H1 (cell line): ENCODE measurements at regions not wholly inside any gene's neighbourhood (a gene's known extent, or its start where the extent isn't known, plus 50 kb on each side); places are given as distances from the start of the nearest gene placed in this dataset.

Experiments used
- CTCF ChIA-PET: fragments of 300-600 bp; sonication (Branson Sonifier 250); formaldehyde crosslinking; loops from one replicate; lab custom pipeline; 2021; ENCODE audit not compliant: partially characterized antibody; lab: Charles Lee
- POLR2A ChIA-PET: fragments of 300-600 bp; sonication (Branson Sonifier 250); formaldehyde crosslinking; loops from one replicate; lab custom pipeline; 2021; ENCODE audit warnings: inconsistent platforms; ENCODE audit not compliant: partially characterized antibody; lab: Charles Lee
- DNase-seq, 2 experiments: peaks; one replicate each; pipeline versions ENCODE4 v3.0.0 to v3.0.0-alpha.2; 2010 to 2022; ENCODE audit warnings: low spot score in 2 of 2, low read depth in 1 of 2, mixed read lengths in 1 of 2
- FAIRE-seq: peaks from 2 replicates; lab custom pipeline; 2011; peaks lifted over from hg19 to GRCh38; lab: Jason Lieb, UNC
- H2AFZ ChIP-seq: 2 replicates; pipeline ENCODE4 v1.8.1; 2012; ENCODE audit warnings: low read length, inconsistent platforms
- H2AK5ac ChIP-seq: 2 replicates; pipeline ENCODE4 v1.6.1; 2013; ENCODE audit warnings: low read depth, low read length
- H2BK120ac ChIP-seq: replicated peaks from 2 replicates; pipeline ENCODE3; 2013; ENCODE audit warnings: low read depth, low read length, inconsistent platforms
- H2BK12ac ChIP-seq: 2 replicates; pipeline ENCODE4 v1.6.1; 2013; ENCODE audit warnings: low read depth, low read length
- H2BK15ac ChIP-seq: 2 replicates; pipeline ENCODE4 v1.6.1; 2013; ENCODE audit warnings: low read length
- H2BK20ac ChIP-seq: 2 replicates; pipeline ENCODE4 v1.6.1; 2013; ENCODE audit warnings: low read length
- H2BK5ac ChIP-seq: 2 replicates; pipeline ENCODE4 v1.6.1; 2013; ENCODE audit warnings: low read depth, low read length
- H3K14ac ChIP-seq: 2 replicates; pipeline ENCODE4 v1.6.1; 2013; ENCODE audit warnings: inconsistent platforms; ENCODE audit not compliant: insufficient read length
- H3K18ac ChIP-seq: 2 replicates; pipeline ENCODE4 v1.6.1; 2013; ENCODE audit warnings: low read length; ENCODE audit errors: extremely low read depth
- H3K23ac ChIP-seq: 2 replicates; pipeline ENCODE4 v1.6.1; 2013; ENCODE audit warnings: inconsistent platforms; ENCODE audit not compliant: insufficient read length
- H3K23me2 ChIP-seq: 2 replicates; pipeline ENCODE4 v1.6.1; 2013; ENCODE audit warnings: low read depth, low read length
- H3K27ac ChIP-seq: 2 replicates; pipeline ENCODE4 v1.6.1; 2011; ENCODE audit warnings: low read depth, low read length, inconsistent platforms
- H3K27me3 ChIP-seq, 4 experiments: replicated peaks in 1 of 4; 1 replicate in 1 of 4; 2 replicates in 3 of 4; pipeline versions ENCODE4 v1.6.1 to v1.8.1; 2011 to 2013; ENCODE audit warnings: low read length in 3 of 4, mild to moderate bottlenecking in 3 of 4, inconsistent platforms in 2 of 4, mixed read lengths in 2 of 4, moderate library complexity in 1 of 4; ENCODE audit not compliant: control insufficient read depth in 3 of 4, insufficient read depth in 3 of 4; ENCODE audit errors: extremely low read depth in 1 of 4
- H3K36me3 ChIP-seq, 4 experiments: 2 replicates each; pipeline versions ENCODE4 v1.6.1 to v1.8.1; 2011 to 2013; ENCODE audit warnings: mild to moderate bottlenecking in 4 of 4, low read length in 3 of 4, moderate library complexity in 2 of 4, control low read depth in 1 of 4, inconsistent platforms in 1 of 4; ENCODE audit not compliant: insufficient read depth in 4 of 4, control insufficient read depth in 2 of 4
- H3K4ac ChIP-seq: replicated peaks from 2 replicates; pipeline ENCODE3; 2013; ENCODE audit warnings: low read length, low read depth, mixed read lengths, inconsistent platforms; ENCODE audit not compliant: insufficient read length
- H3K4me1 ChIP-seq, 4 experiments: replicated peaks in 1 of 4; 1 replicate in 1 of 4; 2 replicates in 3 of 4; pipeline versions ENCODE4 v1.6.1 to v1.8.1; 2011 to 2013; ENCODE audit warnings: low read length in 3 of 4, inconsistent platforms in 2 of 4, mixed read lengths in 1 of 4; ENCODE audit not compliant: insufficient read depth in 4 of 4, control insufficient read depth in 3 of 4
- H3K4me2 ChIP-seq, 2 experiments: 2 replicates each; pipeline versions ENCODE4 v1.6.1 to v1.8.1; 2011 to 2013; ENCODE audit warnings: low read depth in 2 of 2, low read length in 2 of 2, control low read depth in 1 of 2, inconsistent platforms in 1 of 2, mild to moderate bottlenecking in 1 of 2; ENCODE audit not compliant: insufficient read depth in 1 of 2
- H3K4me3 ChIP-seq, 4 experiments: fragments of 200-600, 300-600 bp in 1 of 4; sonication (generic), shearing (Covaris generic), sonication (Bioruptor Twin) in 1 of 4; 2 replicates each; pipeline versions ENCODE4 v1.5.1 to v1.8.1; 2011 to 2016; ENCODE audit warnings: low read length in 4 of 4, low read depth in 3 of 4, control low read depth in 2 of 4, inconsistent platforms in 2 of 4, mild to moderate bottlenecking in 2 of 4, mixed read lengths in 1 of 4, moderate library complexity in 1 of 4; ENCODE audit not compliant: insufficient read depth in 2 of 4; ENCODE audit errors: extremely low read depth in 1 of 4
- H3K56ac ChIP-seq: replicated peaks from 2 replicates; pipeline ENCODE3; 2013; ENCODE audit warnings: low read depth, mild to moderate bottlenecking, mixed read lengths, low read length, inconsistent platforms; ENCODE audit not compliant: insufficient read length
- H3K79me1 ChIP-seq: 2 replicates; pipeline ENCODE4 v1.6.1; 2013; ENCODE audit warnings: low read depth, low read length, control low read depth
- H3K79me2 ChIP-seq, 2 experiments: 2 replicates each; pipeline versions ENCODE4 v1.6.1 to v1.8.1; 2012 to 2013; ENCODE audit warnings: low read length in 2 of 2, mild to moderate bottlenecking in 2 of 2, inconsistent platforms in 1 of 2; ENCODE audit not compliant: insufficient read depth in 2 of 2, control insufficient read depth in 1 of 2
- H3K9ac ChIP-seq, 4 experiments: replicated peaks in 1 of 4; 1 replicate in 1 of 4; 2 replicates in 3 of 4; pipeline versions ENCODE4 v1.6.1 to v1.8.1; 2011 to 2013; ENCODE audit warnings: low read depth in 3 of 4, low read length in 3 of 4, control low read depth in 2 of 4, mild to moderate bottlenecking in 2 of 4, moderate library complexity in 2 of 4, inconsistent platforms in 1 of 4; ENCODE audit errors: extremely low read depth in 1 of 4
- H3K9me3 ChIP-seq, 2 experiments: 2 replicates each; pipeline versions ENCODE4 v1.6.1 to v1.8.1; 2012 to 2013; ENCODE audit warnings: mild to moderate bottlenecking in 2 of 2, moderate library complexity in 2 of 2, control low read depth in 1 of 2, inconsistent platforms in 1 of 2, low read depth in 1 of 2, low read length in 1 of 2, mixed read lengths in 1 of 2; ENCODE audit not compliant: insufficient read depth in 2 of 2
- H4K20me1 ChIP-seq, 2 experiments: replicated peaks in 1 of 2; 2 replicates each; pipeline versions ENCODE3 to v1.8.1; 2011 to 2013; ENCODE audit warnings: inconsistent platforms in 2 of 2, low read length in 2 of 2, mild to moderate bottlenecking in 1 of 2; ENCODE audit not compliant: insufficient read depth in 2 of 2, control insufficient read depth in 1 of 2
- H4K5ac ChIP-seq: 2 replicates; pipeline ENCODE4 v1.6.1; 2013; ENCODE audit warnings: low read length, low read depth, mixed read lengths, inconsistent platforms; ENCODE audit not compliant: insufficient read length
- H4K8ac ChIP-seq: 2 replicates; pipeline ENCODE4 v1.8.0; 2013; ENCODE audit warnings: mild to moderate bottlenecking, moderate library complexity, low read length, inconsistent platforms; ENCODE audit not compliant: insufficient read depth; ENCODE audit errors: extremely low read depth
- H4K91ac ChIP-seq: replicated peaks from 2 replicates; pipeline ENCODE3; 2013; ENCODE audit warnings: low read length, mixed read lengths, inconsistent platforms; ENCODE audit not compliant: insufficient read length
- ATF2 ChIP-seq: IDR thresholded peaks from 2 replicates; pipeline ENCODE4 v1.6.1; 2012; ENCODE audit warnings: low read length, inconsistent platforms
- CBX8 ChIP-seq: fragments of 300-800, 300-1000 bp; sonication (generic); IDR thresholded peaks from 2 replicates; pipeline ENCODE4 v1.7.1; 2016; ENCODE audit warnings: low read depth, low read length, borderline replicate concordance
- CHD2 ChIP-seq: IDR thresholded peaks from 2 replicates; pipeline ENCODE4 v1.6.1; 2012; ENCODE audit warnings: low read length, improper control_type of control experiment
- CTBP2 ChIP-seq: IDR thresholded peaks from 2 replicates; pipeline ENCODE4 v1.7.0; 2011; ENCODE audit warnings: borderline replicate concordance, mild to moderate bottlenecking, moderate library complexity, mixed read lengths, low read length; ENCODE audit not compliant: insufficient read depth, insufficient read length
- FOSL1 ChIP-seq: IDR thresholded peaks from 2 replicates; pipeline ENCODE4 v1.6.1; 2011; ENCODE audit warnings: mild to moderate bottlenecking, low read depth, low read length, moderate library complexity; ENCODE audit not compliant: insufficient read depth
- HDAC2 ChIP-seq, 2 experiments: fragments of 300-600 bp in 1 of 2; sonication (generic) in 1 of 2; IDR thresholded peaks; 2 replicates each; pipeline ENCODE4 v1.6.1; 2011 to 2012; ENCODE audit warnings: low read depth in 2 of 2, low read length in 2 of 2, mild to moderate bottlenecking in 2 of 2, moderate library complexity in 2 of 2, borderline replicate concordance in 1 of 2, inconsistent platforms in 1 of 2
- POU5F1 ChIP-seq: IDR thresholded peaks from 2 replicates; pipeline ENCODE4 v1.6.1; 2011; ENCODE audit warnings: low read depth, mild to moderate bottlenecking, low read length, moderate library complexity
- RBBP5 ChIP-seq: IDR thresholded peaks from 2 replicates; pipeline ENCODE4 v1.7.1; 2012; ENCODE audit warnings: low read depth, mild to moderate bottlenecking, inconsistent platforms, low read length, moderate library complexity, borderline replicate concordance
- RFX5 ChIP-seq: IDR thresholded peaks from 2 replicates; pipeline ENCODE4 v1.6.1; 2011; ENCODE audit warnings: low read depth, low read length, improper control_type of control experiment, borderline replicate concordance
- SRF ChIP-seq: IDR thresholded peaks from 2 replicates; pipeline ENCODE4 v1.6.1; 2011; ENCODE audit warnings: mild to moderate bottlenecking, low read depth, low read length, moderate library complexity
- SUZ12 ChIP-seq: fragments of 200-600 bp; sonication (generic); IDR thresholded peaks from 2 replicates; pipeline ENCODE4 v1.6.1; 2012; ENCODE audit warnings: mild to moderate bottlenecking, inconsistent platforms, low read length, moderate library complexity, mixed read lengths
- TAF7 ChIP-seq: optimal IDR thresholded peaks from 2 replicates; pipeline ENCODE3; 2011; ENCODE audit warnings: low read depth, mild to moderate bottlenecking, inconsistent platforms, low read length, moderate library complexity, borderline replicate concordance
- ZNF274 ChIP-seq: IDR thresholded peaks from 2 replicates; pipeline ENCODE4 v1.7.0; 2012; ENCODE audit warnings: low read length, borderline replicate concordance; ENCODE audit errors: extremely low read depth
- WGBS, 2 experiments: shearing (Covaris generic) in 1 of 2; methylation state at CpG; one replicate each; pipeline versions ENCODE4 v1.1.6 to v1.1.7; 2013 to 2015; ENCODE audit warnings: low lambda C conversion rate in 2 of 2, mixed read lengths in 2 of 2, inconsistent platforms in 1 of 2, low coverage in 1 of 2, missing lambda C conversion rate in 1 of 2; ENCODE audit not compliant: insufficient replicate concordance in 2 of 2, insufficient coverage in 1 of 2, insufficient read length in 1 of 2; ENCODE audit errors: extremely low coverage in 1 of 2, missing lambda C conversion rate in 1 of 2; 5-methylcytosine and 5-hydroxymethylcytosine counted together

DNA sequence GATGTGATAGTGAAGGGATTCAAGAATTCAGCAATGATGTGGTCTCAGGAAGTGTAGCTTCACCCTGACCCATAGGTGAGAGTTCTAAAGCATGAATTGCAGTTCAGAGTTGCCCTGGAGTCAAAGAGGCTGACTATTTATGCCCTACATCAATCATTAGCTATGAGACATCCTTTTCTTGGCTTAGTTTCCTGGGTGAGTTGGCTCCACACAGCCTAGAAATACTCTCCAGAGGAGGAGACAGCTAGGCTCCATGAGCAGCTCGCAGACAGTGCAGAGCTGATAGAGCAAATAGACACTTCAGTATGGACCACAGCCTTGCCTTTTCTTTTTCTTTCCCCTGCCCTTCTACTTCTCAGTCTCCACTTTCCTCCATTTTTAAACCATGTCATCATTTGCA is 1651.8 kb downstream of the MAT2B start:
- Histone ChIP-seq H3K79me2 (no peaks in the 10 kb centered on the region), H3K4me3 (no peak overlapping the region), H3K9ac (no peak overlapping the region), H3K36me3 (no peaks in the 10 kb centered on the region), H4K91ac (no peak overlapping the region), H4K8ac (no peak overlapping the region), H2BK5ac (no peak overlapping the region), H2BK12ac (no peak overlapping the region), H3K79me1 (no peaks in the 10 kb centered on the region), H2BK120ac (no peak overlapping the region), H3K4ac (no peak overlapping the region), H3K23ac (no peak overlapping the region), H3K23me2 (no peaks in the 10 kb centered on the region), H3K4me2 (no peak overlapping the region), H2BK20ac (no peak overlapping the region), H2AK5ac (no peak overlapping the region), H3K27ac (no peak overlapping the region), H3K27me3 (no peaks in the 10 kb centered on the region), H3K4me1 (no peaks in the 10 kb centered on the region), H3K18ac (no peak overlapping the region), H2BK15ac (no peak overlapping the region), H3K9me3 (no peaks in the 10 kb centered on the region), H3K14ac (no peak overlapping the region), H4K5ac (no peak overlapping the region), H2AFZ (peak overlapping the region; percentile 36; the same call in 1 of the 2 replicates), H4K20me1 (no peaks in the 10 kb centered on the region), H3K56ac (no peak overlapping the region)
- CTCF ChIA-PET = interaction anchor here (0.6 to 1.4 kb wide), 3 partner anchors 16 to 65 kb away, joined by 3 read pairs; no protein-coding TSS in a partner anchor
- FAIRE-seq = no peak
- WGBS, 2 experiments = 87% methylated on average over 1 of the region's 1 CpG; no CpG with 5 or more reads in 1 of the 2 experiments
- DNase-seq = no peak
- POLR2A ChIA-PET = no interaction called here
- TF ChIP-seq SRF = no peak
- TF ChIP-seq CBX8 = no peak
- no peak for TF ChIP-seq TAF7
- no peak for TF ChIP-seq ZNF274
- no peak for TF ChIP-seq FOSL1
- TF ChIP-seq RFX5 = no peak
- TF ChIP-seq HDAC2 (IDR thresholded peaks at IDR 0.05; ENCODE audit: borderline replicate concordance in 1 of 2, low read depth in 2 of 2, low read length in 2 of 2) = no peak
- TF ChIP-seq POU5F1 = no peak
- TF ChIP-seq ATF2 = no peak
- no peak for TF ChIP-seq CTBP2
- TF ChIP-seq SUZ12 = no peak
- no peak for TF ChIP-seq RBBP5
- TF ChIP-seq CHD2 = no peak
